Ecto neural progenitor cell (in vitro differentiated cells): ENCODE measurements at regions not wholly inside any gene's neighbourhood (a gene's known extent, or its start where the extent isn't known, plus 50 kb on each side); places are given as distances from the start of the nearest gene placed in this dataset.
A peak's percentile ranks its signal among the peaks of the same experiment; 100 is the strongest.
"Not testable (repeated sequence)": the region's sequence is repeated elsewhere in the genome, so short reads cannot be mapped to it uniquely, and the experiment has no call there.

Experiments used
- DNase-seq: peaks from one replicate; pipeline ENCODE4 v3.0.0-alpha.2; 2018; ENCODE audit warnings: low spot score

DNA sequence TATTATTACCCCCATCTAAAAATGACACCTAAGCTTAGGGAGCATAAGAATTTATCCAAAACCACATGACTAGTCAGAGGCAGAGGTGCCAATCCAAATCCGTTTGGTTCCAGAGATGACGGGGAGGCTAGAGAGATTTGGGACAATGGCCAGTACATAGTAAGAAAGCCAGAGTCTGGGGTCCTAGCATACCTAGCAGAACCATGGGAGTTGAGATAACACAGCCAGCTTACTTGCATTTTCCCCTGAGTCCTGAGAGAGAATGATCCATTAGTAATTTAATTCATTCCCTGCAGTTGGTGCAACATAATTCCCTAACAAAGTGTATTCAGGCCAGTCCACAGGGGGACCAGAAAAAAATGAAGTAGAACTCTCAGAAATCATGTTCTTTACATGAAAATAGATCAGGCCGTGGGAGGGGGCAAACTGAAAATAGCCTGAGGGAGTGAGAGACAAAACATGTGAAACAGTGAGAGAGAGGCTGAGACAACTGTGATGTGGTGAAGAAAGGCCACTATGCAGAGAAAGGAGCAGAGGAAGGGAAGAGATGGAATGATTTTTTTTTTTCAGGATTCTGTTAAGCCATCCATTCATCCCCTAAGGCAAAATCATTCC lies 243.3 kb downstream of the BRINP2 start:
- no peak for DNase-seq

DNA sequence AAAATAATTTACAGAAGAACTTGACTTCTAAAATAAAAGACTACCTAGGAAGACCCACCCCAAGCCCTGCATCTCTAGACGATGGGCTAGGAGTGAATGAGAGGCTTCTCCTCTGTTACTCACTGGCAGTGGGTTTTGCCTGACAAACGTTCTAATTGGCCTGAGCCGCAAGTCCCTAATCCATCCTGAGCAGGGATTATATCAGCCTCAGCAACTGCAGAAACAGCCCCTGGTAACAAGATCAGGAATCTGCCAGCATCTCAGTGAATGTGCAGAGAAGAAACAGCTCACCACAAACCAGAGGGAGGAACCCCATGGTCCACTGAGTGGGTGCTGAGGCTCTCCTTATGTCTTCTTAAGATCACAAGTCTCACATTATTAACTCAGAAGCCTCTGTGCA lies 240.6 kb downstream of the BRINP2 start:
- peak; percentile 44 for DNase-seq

DNA sequence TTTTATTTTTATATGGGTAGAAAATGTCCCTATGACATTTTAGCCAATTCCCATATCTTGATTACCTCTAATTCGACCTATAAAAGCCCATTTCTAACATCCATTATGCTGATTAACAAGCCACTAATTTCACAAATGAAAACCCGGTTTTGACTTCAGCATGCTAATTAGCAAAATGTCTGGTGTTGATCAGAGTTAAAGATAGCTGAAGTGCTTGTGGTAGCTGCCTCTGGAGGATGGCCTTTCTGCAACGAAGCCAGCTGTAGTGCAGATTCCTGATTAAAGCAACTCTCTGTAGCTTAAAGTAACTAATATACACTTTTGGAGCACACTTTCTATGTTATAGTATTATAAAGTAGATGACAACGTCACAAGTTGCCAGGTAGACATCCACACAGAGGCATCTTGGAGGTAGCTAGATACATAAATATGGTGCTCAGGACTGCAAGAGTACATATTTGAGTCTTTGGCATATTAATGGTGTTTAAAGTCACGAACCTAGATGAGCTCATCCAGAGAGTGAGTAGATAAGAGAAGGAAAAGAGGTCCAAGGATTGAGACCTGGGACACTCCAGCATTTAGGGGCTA lies 239.5 kb downstream of the BRINP2 start:
- no peak for DNase-seq

DNA sequence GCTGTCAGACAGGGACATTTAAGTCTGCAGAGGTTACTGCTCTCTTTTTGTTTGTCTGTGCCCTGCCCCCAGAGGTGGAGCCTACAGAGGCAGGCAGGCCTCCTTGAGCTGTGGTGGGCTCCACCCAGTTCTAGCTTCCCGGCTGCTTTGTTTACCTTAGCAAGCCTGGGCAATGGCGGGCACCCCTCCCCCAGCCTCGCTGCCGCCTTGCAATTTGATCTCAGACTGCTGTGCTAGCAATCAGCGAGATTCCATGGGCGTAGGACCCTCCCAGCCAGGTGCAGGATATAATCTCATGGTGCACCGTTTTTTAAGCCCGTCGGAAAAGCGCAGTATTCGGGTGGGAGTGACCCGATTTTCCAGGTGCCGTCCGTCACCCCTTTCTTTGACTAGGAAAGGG lies 235.6 kb downstream of the BRINP2 start:
- DNase-seq, result not testable (repeated sequence)

DNA sequence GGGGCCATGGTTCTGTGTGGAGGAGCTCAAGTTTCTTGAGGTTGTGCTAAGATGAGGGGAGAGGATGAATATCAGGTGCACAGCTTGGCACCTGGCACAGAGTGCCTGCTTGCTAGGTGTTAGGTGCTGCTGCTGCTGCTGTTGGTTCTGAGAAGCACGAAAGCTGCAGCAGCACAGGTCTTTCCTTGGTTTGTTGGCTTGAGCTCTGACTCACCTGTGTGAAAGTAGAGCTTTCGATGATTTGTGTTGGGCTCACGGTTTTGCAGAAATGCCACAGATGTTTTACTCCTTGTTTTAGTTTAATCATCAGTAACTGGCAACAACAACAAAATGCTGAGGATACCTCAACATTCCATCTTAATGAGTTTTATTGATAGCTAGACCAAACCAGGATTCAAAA lies 221.6 kb downstream of the BRINP2 start:
- DNase-seq, result no peak

DNA sequence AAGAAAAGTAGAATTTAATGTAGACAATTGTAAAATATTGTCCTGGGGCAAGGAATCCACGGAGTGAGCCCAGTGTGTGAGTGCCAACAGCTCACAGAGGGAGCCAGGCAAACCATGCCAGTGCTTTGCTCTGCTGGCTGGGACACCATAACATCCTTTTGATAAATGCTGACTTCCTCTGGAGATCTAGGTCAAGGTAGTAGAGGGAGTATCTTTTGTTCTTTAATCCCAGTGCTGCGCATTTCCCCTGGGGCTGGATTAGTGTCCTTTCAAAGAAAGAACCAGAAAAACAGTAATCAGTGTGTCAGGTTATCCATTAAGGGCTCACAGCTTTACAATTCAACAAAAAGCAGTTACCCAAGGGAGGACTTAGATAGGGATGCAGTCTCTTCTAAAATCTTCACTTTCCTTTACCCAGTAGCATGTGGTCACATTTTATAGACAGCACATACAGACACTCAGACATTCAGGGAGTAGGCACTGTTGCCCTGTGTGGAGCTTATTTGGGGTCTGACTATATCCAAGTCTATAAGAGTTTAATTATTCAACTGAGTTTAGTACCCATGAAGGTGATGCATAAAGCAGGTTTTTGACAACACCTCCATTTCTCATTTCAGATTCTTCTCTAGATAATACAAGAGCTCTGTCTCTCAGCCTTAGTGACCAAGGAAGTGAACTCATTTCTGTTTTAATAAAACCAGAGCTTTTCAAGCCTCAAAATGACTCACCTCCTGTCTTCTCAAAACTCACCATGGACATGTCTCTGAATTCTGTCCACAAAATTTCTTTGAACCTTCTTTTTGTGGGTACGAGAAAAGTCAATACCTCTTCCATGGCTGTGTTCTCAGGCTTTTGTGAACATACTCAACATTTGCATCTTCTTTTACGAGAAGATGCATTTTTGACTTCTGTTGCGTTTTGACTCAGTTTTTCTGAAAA lies 215.3 kb downstream of the BRINP2 start:
- peak; percentile 45 for DNase-seq

DNA sequence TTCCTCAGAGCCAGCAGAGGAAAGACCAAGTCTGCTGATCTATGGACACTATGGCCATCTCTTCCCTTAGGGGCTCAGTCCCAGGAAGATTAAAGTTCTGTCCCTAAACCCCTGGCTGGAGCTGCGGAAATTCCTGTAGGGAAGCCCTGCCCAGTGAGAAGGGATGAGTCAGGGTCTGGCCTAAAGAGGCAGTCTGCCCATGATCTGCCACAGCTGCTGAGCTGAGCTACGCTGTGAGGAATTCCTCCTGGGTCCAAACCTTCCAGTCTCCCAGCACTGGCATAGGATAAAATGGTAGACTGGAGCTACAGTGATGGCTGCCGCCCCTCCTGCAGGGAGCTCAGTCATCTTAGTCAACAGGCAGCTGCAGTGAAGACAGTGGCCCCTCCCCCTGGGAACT lies 213.7 kb downstream of the BRINP2 start:
- no peak for DNase-seq

DNA sequence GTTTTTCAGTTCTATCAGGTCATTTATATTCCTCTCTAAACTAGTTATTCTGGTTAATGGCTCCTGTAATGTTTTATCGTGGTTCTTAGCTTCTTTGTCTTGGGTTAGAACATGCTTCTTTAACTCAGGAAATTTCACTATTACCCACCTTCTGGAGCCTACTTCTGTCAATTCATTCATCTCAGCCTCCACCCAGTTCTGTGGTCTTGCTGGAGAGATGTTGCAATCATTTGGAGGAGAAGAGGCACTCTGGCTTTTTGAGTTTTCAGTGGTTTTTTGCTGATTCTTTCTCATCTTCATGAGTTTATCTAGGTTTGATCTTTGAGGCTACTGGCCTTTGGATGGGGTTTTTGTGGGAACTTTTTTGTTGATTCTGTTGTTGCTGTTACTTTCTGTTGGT lies 213.0 kb downstream of the BRINP2 start:
- DNase-seq, result no peak

DNA sequence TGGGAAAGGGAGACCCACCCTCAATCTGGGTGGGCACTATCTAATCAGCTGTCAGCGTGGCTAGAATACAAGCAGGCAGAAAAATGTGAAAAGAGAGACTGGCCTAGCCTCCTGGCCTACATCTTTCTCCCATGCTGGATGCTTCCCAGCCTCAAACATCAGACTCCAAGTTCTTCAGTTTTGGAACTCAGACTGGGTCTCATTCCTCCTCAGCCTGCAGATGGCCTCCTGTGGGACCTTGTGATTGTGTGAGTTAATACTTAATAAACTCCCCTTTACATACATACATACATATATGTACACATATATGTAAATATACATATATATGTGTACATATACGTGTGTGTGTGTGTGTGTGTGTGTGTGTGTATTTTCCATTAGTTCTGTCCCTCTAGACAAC lies 207.1 kb downstream of the BRINP2 start:
- DNase-seq, result no peak

DNA sequence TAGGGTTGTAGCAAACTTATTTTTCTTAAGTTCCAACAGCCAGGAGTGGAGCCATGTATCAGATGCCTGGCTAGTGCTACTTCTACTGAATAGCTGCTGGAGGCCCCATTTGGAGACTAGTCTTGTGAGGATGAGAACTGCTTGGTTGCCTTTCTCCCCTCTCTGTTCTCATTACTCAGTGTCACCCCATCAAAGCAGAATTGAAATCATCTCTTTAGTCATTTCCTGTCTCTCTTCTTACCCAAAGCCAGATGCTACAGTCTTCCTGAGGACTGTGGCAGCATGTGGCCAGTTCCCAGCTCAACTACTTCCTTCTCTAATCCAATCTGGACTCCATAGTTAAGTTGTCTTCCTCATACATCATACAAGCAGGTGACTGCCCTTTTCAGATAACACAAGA lies 197.5 kb downstream of the BRINP2 start:
- no peak for DNase-seq

DNA sequence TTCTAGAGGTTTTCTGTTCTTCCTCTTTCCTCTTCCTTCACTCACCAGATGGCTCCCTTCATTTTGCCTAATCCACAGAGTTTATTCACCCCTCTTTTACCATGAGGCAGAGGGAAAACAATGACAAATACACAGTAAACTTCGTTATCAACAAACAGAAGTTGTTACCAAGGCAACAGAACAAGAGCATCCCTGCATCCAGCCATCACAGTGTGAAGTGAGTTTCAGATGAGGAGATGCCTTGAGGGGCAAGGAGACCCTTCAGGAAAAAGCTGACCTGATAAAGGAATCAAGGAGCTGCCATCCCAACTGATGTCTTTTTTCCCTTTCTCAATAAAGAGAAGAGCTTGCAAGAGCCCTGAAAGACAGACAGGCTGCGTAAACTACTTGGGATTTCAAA lies 195.3 kb downstream of the BRINP2 start:
- DNase-seq, result no peak

DNA sequence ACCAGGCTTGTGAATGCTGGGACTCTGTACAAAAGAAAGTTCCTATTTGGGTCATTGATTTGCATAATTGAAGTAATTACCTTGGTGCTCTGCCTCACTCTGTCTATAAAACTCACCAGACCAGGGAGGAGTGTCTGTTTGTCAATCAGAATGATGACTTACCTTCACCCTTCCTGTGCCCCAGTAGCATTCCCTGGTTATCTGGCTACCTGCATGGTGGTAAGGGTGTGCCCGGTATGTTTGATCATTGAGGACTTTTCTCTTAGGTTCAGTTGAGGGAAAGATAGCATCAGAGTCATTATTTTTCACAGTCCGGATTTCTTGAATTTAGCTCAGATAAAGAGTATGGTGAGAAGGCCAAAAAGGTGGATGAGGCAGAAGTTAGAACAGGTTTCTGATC lies 190.0 kb downstream of the BRINP2 start:
- no peak for DNase-seq

DNA sequence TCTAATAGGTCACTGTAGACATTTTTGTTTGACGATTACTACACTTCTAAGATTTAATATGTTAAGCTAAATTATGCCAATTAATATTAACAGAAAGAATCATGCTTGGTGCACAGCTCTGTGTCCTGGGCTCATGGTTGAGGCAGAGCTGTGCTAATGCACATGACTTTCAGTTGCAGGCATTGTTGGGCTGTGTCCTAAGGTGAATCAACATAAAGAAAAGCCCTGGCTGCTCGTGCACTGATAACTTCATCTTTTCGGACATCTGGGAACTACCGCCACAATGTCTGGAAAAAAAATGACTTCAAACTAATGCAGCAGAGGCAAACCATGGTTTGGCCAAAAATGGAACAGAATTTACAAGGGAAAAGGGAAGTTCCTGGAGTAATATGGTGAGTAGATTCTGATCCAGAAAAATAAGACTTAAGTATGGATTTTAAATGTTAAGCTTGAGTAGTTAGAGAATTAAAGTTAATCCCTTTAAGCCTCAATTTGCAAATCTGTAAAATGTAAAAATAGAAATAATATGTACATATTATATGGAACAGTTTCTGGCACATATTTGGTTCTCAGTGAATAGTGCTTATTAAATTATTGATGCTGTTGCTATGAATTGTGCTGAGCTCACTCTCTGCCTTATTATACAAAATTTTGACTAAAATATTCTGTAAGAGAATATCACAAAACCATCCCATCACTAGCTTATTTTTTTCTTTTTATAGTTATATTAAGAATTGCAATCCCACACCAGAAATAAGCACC lies 186.1 kb downstream of the BRINP2 start:
- no peak for DNase-seq

DNA sequence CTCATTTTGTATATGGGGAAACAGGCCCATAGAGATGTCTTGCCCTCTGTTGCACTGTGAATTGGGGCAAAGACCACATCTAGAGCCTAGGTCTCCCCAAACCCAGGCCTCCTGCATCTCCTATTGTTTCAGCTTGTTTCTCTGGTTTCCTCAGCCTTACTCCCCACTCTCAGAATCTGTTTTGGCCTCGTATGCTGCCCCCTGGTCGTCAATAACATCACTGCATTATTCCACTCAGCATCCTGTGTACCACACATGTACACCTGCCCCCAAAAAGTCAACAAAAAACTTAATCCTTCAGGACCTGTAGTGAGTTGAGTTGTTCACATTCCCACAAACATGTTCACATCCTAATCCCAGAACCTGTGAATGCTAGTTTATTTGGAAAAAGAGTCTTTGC lies 184.8 kb downstream of the BRINP2 start:
- DNase-seq, result no peak

DNA sequence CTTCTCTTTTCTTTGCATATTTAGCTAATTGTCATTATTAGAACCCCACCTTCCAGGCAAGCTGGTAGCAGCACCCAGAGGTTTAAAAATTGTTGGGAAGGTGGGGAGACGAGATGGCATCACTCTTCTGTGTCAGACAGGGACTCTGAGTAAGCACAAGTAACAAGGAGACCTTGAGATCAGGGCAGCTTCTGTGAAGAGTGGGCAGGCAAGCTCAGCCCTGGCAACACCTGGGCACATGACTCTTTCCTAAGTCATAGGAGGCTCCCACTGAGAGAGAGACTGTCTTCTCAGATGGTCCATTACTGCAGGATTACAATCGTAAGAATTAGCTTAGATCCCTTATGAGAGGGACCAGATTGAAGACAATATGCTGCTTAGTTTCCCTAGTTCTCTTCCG lies 183.5 kb downstream of the BRINP2 start:
- DNase-seq, result no peak

DNA sequence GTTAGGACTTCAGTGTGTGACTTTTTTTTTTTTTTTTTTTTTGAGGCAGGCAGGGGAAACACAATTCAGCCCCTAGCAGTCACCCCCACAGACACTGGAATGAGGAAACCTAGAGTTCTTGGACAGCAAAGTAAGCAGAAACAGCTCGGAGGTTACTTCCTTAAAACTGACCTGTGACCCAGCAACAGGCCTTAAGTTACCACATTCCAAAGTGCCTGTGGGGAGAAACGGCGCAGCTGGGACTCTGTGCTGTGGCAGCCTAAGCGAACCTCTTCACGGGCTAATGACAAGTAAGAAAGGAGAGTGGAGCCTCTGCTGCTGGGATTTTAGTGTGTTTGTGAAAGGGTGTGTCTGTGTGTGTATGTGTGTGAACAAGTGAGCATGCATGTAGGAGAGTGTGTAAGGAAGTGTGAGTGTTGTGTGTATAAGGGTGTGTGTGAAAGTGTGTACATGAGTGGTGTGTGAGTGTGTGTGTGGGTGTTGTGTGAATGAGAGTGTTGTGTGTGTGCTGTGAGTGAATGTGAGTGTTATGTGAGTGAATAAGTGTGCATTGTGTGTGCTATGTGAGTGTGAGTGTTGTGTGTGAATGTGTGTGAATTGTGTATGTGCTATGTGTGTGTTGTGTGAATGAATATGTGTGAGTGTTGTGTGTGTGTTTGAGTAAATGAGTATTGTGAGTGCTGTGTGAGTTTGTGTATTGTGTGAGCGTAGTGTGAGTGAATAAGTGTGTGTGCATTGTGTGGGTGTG lies 180.8 kb downstream of the BRINP2 start:
- peak; percentile 61 for DNase-seq

DNA sequence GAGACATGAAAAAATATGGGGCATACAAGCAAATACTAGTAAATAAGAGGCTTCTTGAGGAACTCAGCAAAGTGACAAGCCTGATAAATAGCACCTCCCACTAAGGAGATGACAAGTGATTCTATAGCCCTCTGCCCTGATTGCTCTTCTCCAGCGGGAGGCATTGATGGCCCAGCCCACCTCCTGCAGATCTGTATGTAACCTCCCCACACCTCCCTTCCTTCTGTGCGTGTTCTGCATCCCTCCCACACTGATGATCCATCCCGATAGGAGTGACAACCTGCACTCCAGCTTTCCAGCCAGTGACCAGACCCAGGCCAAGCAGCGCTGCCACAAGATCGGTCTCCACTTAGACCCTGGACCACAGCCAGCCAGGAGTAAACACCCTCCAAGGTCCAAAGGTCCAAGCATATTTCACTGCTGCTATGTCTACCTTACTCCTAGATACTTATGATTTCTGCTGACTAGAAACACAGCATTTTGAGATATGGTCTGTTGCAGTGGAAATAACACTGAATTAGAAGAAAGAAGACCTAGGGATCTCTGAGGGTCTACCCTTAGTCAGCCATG lies 176.1 kb downstream of the BRINP2 start:
- no peak for DNase-seq

DNA sequence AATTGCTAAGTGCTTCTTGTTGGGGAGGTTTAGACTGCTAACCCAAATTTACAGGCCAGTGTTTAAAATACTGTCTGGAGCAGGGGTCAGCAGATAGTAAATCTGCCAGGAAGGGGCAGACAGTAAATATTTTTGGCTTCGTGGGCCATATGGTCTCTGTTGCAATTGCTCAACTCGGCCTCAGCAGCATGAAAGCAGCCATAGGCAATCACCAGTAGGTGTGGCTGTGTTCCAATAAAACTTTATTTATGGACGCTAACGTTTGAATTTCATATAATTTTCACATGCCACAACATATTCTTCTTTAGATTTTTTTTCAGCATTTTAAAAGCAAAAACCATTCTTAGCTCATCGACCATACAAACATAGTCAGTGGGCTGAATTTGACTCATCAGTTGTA lies 172.7 kb downstream of the BRINP2 start:
- DNase-seq, result no peak

DNA sequence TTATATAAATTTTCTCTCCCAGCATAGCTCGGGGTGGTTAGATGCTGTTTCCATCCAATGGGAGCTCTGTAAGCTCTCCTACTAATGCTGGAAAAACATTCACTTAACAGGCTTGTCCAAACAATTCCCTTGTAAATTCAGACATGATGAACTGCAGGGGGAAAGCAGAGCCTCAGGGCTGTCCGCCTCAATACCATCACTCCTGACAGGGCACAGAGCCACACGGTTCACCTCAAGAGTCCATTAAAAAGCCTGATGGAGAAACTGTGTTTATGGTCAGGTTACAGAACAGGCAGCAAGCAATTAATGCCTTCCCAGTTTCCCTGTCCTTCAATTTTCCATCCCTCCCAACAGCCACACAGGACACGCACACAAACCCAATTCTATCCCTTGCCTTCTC lies 171.0 kb downstream of the BRINP2 start:
- DNase-seq, result no peak

DNA sequence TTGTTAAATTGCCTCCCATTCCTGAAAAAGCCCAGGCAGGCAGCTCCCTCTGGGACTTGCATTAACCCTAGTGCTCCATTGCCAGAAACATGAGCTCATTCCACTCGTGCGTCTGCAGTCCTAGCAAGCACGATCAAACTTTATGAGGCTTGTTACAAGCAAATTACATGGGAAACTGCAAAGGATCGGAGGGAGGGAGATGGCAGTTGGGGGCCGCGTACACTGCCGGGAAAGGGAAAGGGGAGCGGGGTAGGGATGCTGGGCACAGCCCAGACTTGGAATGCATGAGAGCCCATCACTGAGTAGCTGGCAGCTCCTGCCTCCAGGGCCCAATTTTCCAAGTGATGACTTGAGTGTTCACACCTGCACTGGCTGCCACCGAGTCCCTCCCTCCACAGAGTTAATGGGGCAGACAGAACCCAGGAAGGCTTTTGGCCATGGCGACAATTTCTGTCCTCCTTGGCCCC lies 169.9 kb downstream of the BRINP2 start:
- DNase-seq, result no peak

DNA sequence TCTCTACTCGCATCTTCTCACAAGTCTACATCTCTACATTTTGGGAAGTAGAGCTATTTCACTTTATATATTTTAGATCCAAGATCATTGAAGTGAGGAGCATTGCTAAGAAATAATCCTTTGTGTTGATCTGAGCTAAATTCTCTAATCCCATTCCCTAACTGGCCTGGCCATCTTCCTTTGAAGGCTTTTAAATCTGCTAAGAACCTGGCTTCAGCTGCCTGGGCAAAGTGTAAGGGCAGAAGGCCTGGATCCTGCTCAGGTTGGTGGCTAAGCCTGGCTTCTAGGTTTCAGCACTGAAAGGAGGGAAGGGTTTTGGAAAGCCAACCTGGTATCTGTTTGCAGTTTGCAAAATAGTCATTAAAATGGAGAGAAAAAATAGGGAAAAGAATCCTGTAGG lies 167.6 kb downstream of the BRINP2 start:
- DNase-seq, result no peak
